ENCODE measurements at regions not wholly inside any gene's neighbourhood (a gene's known extent, or its start where the extent isn't known, plus 50 kb on each side); places are given as distances from the start of the nearest gene placed in this dataset.
A peak's percentile ranks its signal among the peaks of the same experiment; 100 is the strongest.

DNA sequence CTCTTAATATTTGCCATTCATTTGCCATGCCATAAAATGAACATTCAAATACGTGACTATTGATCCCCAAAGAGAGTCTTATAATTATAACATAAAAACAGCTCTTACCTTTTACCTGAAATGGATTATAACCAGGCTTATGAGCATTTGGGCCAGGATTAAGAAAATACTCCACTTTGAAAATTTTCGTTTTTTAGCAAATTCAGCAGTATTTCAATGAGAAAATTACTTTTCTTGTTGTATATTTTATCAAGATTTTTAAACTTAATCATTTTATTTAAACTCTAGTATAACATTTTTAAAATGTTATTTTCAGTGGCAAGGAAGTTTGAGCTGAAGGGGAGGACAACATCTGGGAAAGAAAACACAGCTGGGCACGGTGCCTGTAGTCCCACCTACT lies 59.0 kb upstream of the RAPGEF2 start:
- Mint-ChIP-seq H3K4me1 (peaks cover 11% of the 10 kb centered on the region), H3K4me3 (no peak overlapping the region), H3K36me3 (ENCODE audit: low read depth) (no peaks in the 10 kb centered on the region), H3K27ac (no peak overlapping the region), H3K27me3 (ENCODE audit: low read depth) (no peaks in the 10 kb centered on the region), H3K9me3 (no peaks in the 10 kb centered on the region)
- TF ChIP-seq, protein P1, sequence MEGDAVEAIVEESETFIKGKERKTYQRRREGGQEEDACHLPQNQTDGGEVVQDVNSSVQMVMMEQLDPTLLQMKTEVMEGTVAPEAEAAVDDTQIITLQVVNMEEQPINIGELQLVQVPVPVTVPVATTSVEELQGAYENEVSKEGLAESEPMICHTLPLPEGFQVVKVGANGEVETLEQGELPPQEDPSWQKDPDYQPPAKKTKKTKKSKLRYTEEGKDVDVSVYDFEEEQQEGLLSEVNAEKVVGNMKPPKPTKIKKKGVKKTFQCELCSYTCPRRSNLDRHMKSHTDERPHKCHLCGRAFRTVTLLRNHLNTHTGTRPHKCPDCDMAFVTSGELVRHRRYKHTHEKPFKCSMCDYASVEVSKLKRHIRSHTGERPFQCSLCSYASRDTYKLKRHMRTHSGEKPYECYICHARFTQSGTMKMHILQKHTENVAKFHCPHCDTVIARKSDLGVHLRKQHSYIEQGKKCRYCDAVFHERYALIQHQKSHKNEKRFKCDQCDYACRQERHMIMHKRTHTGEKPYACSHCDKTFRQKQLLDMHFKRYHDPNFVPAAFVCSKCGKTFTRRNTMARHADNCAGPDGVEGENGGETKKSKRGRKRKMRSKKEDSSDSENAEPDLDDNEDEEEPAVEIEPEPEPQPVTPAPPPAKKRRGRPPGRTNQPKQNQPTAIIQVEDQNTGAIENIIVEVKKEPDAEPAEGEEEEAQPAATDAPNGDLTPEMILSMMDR (IDR thresholded peaks at IDR 0.05; ENCODE audit: unreplicated experiment in 3 of 3): no peak

DNA sequence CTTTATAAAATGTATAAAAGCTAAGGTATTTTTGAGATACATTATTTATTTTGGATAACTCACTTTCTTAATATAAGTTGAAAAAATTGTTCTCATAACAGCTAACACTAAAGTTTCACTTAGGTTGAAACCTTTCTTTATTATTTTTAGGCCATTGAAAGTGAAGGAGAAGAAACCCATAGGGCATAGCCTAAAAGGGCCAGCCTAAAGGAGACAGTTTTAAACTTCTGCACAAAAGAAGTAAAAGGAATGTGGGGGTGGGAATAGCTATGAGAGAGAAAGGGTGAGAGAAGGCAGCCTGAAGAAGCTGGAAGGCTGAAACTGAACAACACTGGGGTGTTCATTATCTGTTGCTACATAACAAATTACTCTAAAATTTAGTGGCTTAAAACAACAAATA lies 57.6 kb upstream of the RAPGEF2 start:
- H3K36me3 Mint-ChIP-seq (ENCODE audit: low read depth): no peaks in the 10 kb centered on the region
- H3K27me3 Mint-ChIP-seq (ENCODE audit: low read depth): no peaks in the 10 kb centered on the region
- TF ChIP-seq, protein P1 (IDR thresholded peaks at IDR 0.05; ENCODE audit: unreplicated experiment in 3 of 3): no peak
- no peak overlapping the region for H3K27ac Mint-ChIP-seq
- no peak overlapping the region for H3K4me3 Mint-ChIP-seq
- H3K9me3 Mint-ChIP-seq: no peaks in the 10 kb centered on the region
- peaks cover 11% of the 10 kb centered on the region for H3K4me1 Mint-ChIP-seq

DNA sequence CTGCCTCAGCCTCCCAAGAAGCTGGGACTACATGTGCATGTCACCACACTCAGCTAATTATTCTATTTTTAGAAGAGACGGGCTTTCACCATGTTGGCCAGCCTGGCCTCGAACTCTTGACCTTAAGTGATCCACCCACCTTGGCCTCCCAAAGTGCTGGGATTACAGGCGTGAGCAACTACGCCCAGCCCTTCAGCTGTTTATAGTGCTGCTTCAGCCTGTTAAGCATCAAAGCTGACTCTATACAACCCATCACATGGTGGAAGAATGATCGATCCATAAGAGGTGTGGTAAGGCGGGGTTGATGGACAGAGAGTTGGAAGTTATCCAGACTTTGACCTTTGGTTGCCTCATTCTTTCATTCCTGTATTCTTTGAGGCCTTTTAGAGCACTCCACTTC lies 56.2 kb upstream of the RAPGEF2 start:
- Mint-ChIP-seq H3K4me3 (no peak overlapping the region), H3K9me3 (no peaks in the 10 kb centered on the region), H3K27ac (no peak overlapping the region), H3K4me1 (peaks cover 19% of the 10 kb centered on the region), H3K36me3 (ENCODE audit: low read depth) (no peaks in the 10 kb centered on the region), H3K27me3 (ENCODE audit: low read depth) (no peaks in the 10 kb centered on the region)
- TF ChIP-seq, protein P1 (IDR thresholded peaks at IDR 0.05; ENCODE audit: unreplicated experiment in 3 of 3): no peak

DNA sequence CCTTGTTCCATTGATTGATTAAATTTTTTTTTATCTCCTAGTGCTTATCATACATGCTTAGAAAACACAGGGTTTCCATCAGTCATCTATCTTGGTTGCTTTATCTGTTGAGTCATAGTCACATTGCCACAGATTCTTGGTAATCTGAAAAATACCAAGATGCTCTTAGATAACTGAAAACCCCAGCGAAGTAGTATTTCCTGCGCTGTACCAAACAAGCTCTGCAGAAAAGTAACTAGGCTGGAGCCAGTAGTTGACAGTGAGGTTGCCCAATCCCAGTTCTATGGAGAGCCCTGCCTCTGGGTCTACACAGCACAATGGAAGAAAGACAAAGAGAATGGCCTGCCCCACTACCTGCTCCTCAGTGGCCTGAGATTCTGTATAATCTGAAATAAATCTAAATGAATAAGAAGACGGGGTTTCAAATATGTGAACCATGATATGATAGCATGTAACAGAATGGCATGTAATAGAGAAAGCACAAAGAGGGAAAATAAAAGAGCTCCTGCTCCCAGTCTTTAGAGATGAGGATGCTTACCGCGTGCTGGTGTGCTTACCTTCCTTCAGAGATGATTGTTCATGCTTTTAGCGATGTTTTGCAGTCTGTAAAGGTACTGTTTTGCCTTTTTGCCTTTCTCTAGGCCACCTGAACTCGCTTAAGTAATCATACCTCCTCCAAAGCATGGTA lies 55.3 kb upstream of the RAPGEF2 start:
- Mint-ChIP-seq H3K9me3 (no peaks in the 10 kb centered on the region), H3K27me3 (ENCODE audit: low read depth) (no peaks in the 10 kb centered on the region), H3K4me1 (peaks cover 18% of the 10 kb centered on the region), H3K27ac (peak overlapping the region; percentile 55 to 77 (median 73)), H3K36me3 (ENCODE audit: low read depth) (no peaks in the 10 kb centered on the region), H3K4me3 (peak overlapping the region in 1 of 3 experiments; percentile 61)
- TF ChIP-seq, protein P1 (IDR thresholded peaks at IDR 0.05; ENCODE audit: unreplicated experiment in 3 of 3): no peak

DNA sequence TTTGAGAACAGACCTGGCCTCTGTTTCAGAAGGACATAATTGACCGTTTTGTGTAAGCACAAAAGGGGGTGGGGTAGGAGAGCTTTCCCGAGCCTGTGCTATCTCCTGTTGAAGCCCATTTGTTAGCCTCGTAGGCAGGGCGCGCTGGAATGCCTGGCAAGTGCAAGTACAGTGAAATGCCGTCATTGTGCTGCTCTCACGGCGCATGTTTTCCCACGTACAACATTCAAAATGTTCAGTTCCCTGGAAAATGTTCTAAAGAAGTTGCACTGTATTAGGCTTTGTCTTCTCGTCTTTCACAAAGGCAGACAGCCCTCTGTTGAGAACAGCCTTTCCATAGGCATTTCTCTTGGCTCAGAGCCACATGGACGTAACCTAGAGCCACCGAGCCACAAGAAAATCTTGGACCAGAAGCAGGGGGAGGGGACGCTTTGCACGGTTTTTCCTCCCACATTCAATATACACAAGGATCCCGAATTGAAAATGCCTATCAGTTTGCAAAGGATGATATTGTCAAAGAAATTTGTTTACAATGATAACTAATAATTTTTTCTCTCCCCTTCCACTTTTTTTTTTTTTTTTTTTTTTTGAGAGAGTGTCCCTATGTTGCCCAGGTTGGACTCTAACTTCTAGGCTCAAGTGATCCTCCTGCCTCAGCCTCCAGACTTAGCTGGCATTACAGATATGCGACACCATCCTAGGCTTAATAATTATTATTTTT lies 54.6 kb upstream of the RAPGEF2 start:
- H3K36me3 Mint-ChIP-seq (ENCODE audit: low read depth): no peaks in the 10 kb centered on the region
- TF ChIP-seq, protein P1 (IDR thresholded peaks at IDR 0.05; ENCODE audit: unreplicated experiment in 3 of 3): no peak
- peak overlapping the region; percentile 55 to 77 (median 73) for H3K27ac Mint-ChIP-seq
- no peaks in the 10 kb centered on the region for H3K9me3 Mint-ChIP-seq
- no peaks in the 10 kb centered on the region for H3K27me3 Mint-ChIP-seq (ENCODE audit: low read depth)
- H3K4me1 Mint-ChIP-seq: peaks cover 18% of the 10 kb centered on the region
- H3K4me3 Mint-ChIP-seq: peak overlapping the region in 2 of 3 experiments; percentile 33 to 61
